DND-41 (cell line): ENCODE measurements at regions not wholly inside any gene's neighbourhood (a gene's known extent, or its start where the extent isn't known, plus 50 kb on each side); places are given as distances from the start of the nearest gene placed in this dataset.

Experiments
- ATAC-seq: fragments of 200-7000 bp; cut with Tn5 transposase; 3 replicates; pipeline ENCODE4 v1.9.1; 2021; ENCODE audit warnings: low read depth; ENCODE audit not compliant: insufficient read depth
- DNase-seq: peaks from one replicate; pipeline ENCODE4 v3.0.0-alpha.2; 2020
- H2AFZ ChIP-seq: 2 replicates; pipeline ENCODE4 v1.6.0; 2012; ENCODE audit warnings: low read depth, low read length
- H3K27ac ChIP-seq: 2 replicates; pipeline ENCODE4 v1.5.1; 2012; ENCODE audit warnings: low read length, inconsistent platforms
- H3K27me3 ChIP-seq: fragments of 200-600 bp; sonication (generic); 2 replicates; pipeline ENCODE4 v1.6.0; 2012; ENCODE audit warnings: low read length, mild to moderate bottlenecking, inconsistent platforms; ENCODE audit not compliant: insufficient read depth, poor library complexity
- H3K36me3 ChIP-seq: 2 replicates; pipeline ENCODE4 v1.5.1; 2012; ENCODE audit warnings: low read length, inconsistent platforms; ENCODE audit not compliant: insufficient read depth
- H3K4me1 ChIP-seq: 2 replicates; pipeline ENCODE4 v1.5.1; 2012; ENCODE audit warnings: mild to moderate bottlenecking, low read length; ENCODE audit not compliant: insufficient read depth
- H3K4me2 ChIP-seq: 2 replicates; pipeline ENCODE4 v1.6.0; 2012; ENCODE audit warnings: mild to moderate bottlenecking, moderate library complexity, low read length, inconsistent platforms; ENCODE audit not compliant: insufficient read depth
- H3K4me3 ChIP-seq, 2 experiments: fragments of 200-600 bp in 1 of 2; shearing (Covaris generic) in 1 of 2; 2 replicates each; pipeline ENCODE4 v1.5.1; 2012 to 2016; ENCODE audit warnings: inconsistent platforms in 2 of 2, low read length in 2 of 2, mild to moderate bottlenecking in 2 of 2, low read depth in 1 of 2, moderate library complexity in 1 of 2
- H3K79me2 ChIP-seq: 2 replicates; pipeline ENCODE4 v1.6.0; 2012; ENCODE audit warnings: low read length, inconsistent platforms; ENCODE audit not compliant: insufficient read depth
- H3K9ac ChIP-seq: 2 replicates; pipeline ENCODE4 v1.6.0; 2012; ENCODE audit warnings: low read depth, mild to moderate bottlenecking, inconsistent platforms, low read length, moderate library complexity
- H3K9me3 ChIP-seq: 2 replicates; pipeline ENCODE4 v1.5.1; 2012; ENCODE audit warnings: low read length, moderate library complexity, mild to moderate bottlenecking, inconsistent platforms; ENCODE audit not compliant: insufficient read depth, severe bottlenecking
- H4K20me1 ChIP-seq: 2 replicates; pipeline ENCODE4 v1.6.0; 2012; ENCODE audit warnings: low read length; ENCODE audit not compliant: insufficient read depth
- CTCF ChIP-seq: IDR thresholded peaks from 2 replicates; pipeline ENCODE4 v1.5.1; 2012; ENCODE audit warnings: borderline replicate concordance, low read length, moderate library complexity, mild to moderate bottlenecking; ENCODE audit not compliant: poor library complexity, severe bottlenecking; ENCODE audit errors: extremely low read depth
- EZH2 ChIP-seq: IDR thresholded peaks from 3 replicates; pipeline ENCODE4 v1.6.1; 2012; ENCODE audit warnings: borderline replicate concordance, low read depth, mild to moderate bottlenecking, moderate library complexity, low read length, inconsistent platforms; ENCODE audit not compliant: severe bottlenecking

- H3K4me2 ChIP-seq, result no peak overlapping the region
These were observed 85.3 kb upstream of the HIVEP1 start for GRCh38 chr6:11926594-11927407.

GRCh38 chr6:11925805-11926204 is 86.3 kb upstream of the HIVEP1 start:
- no peak overlapping the region for H2AFZ ChIP-seq
- H3K36me3 ChIP-seq, result no peaks in the 10 kb centered on the region
- no peak overlapping the region for H3K9ac ChIP-seq
- no peaks in the 10 kb centered on the region for H3K9me3 ChIP-seq
- H3K4me2 ChIP-seq, result no peak overlapping the region
- TF ChIP-seq EZH2 (no peak), CTCF (no peak)
- no peaks in the 10 kb centered on the region for H3K79me2 ChIP-seq
- ATAC-seq (no peak), DNase-seq (no peak)
- H3K27ac ChIP-seq, result no peak overlapping the region
- no peaks in the 10 kb centered on the region for H3K27me3 ChIP-seq
- H3K4me1 ChIP-seq, result no peaks in the 10 kb centered on the region
- no peak overlapping the region for H3K4me3 ChIP-seq
- no peaks in the 10 kb centered on the region for H4K20me1 ChIP-seq

More at GRCh38 chr6:11926594-11927407, 85.3 kb upstream of the HIVEP1 start:
- no peaks in the 10 kb centered on the region for H4K20me1 ChIP-seq
- no peak overlapping the region for H3K9ac ChIP-seq
- H3K27me3 ChIP-seq, result no peaks in the 10 kb centered on the region
- no peaks in the 10 kb centered on the region for H3K79me2 ChIP-seq
- TF ChIP-seq CTCF, result no peak
- no peak for TF ChIP-seq EZH2
- no peak for ATAC-seq
- H3K36me3 ChIP-seq, result no peaks in the 10 kb centered on the region
- no peak for DNase-seq
- no peaks in the 10 kb centered on the region for H3K4me1 ChIP-seq
- no peak overlapping the region for H3K27ac ChIP-seq
- H3K4me3 ChIP-seq, result no peak overlapping the region
- H2AFZ ChIP-seq, result no peak overlapping the region
- no peaks in the 10 kb centered on the region for H3K9me3 ChIP-seq

- no peaks in the 10 kb centered on the region for H3K27me3 ChIP-seq
- H3K27ac ChIP-seq, result no peak overlapping the region
- no peak overlapping the region for H2AFZ ChIP-seq
- TF ChIP-seq EZH2 (no peak), CTCF (no peak)
- no peaks in the 10 kb centered on the region for H3K79me2 ChIP-seq
- no peak for ATAC-seq
- H3K4me3 ChIP-seq, result no peak overlapping the region
- no peak overlapping the region for H3K4me2 ChIP-seq
- DNase-seq, result no peak
- no peak overlapping the region for H3K9ac ChIP-seq
- no peaks in the 10 kb centered on the region for H3K4me1 ChIP-seq
- H4K20me1 ChIP-seq, result no peaks in the 10 kb centered on the region
- H3K36me3 ChIP-seq, result no peaks in the 10 kb centered on the region
- no peaks in the 10 kb centered on the region for H3K9me3 ChIP-seq
These were observed 88.5 kb upstream of the HIVEP1 start for GRCh38 chr6:11923621-11924020.
